Bronchial epithelial cell (primary cell): ENCODE measurements at regions not wholly inside any gene's neighbourhood (a gene's known extent, or its start where the extent isn't known, plus 50 kb on each side); places are given as distances from the start of the nearest gene placed in this dataset.

Experiments used
- DNase-seq: peaks from one replicate; pipeline ENCODE4 v3.0.0-alpha.2; 2010; ENCODE audit warnings: low read depth
- FAIRE-seq: peaks from 2 replicates; lab custom pipeline; 2011; peaks lifted over from hg19 to GRCh38; lab: Jason Lieb, UNC
- H3K27me3 ChIP-seq: 2 replicates; pipeline ENCODE4 v1.5.1; 2011; ENCODE audit warnings: low read length; ENCODE audit not compliant: control insufficient read depth, insufficient read depth
- H3K36me3 ChIP-seq: 2 replicates; pipeline ENCODE4 v1.5.1; 2011; ENCODE audit warnings: low read length; ENCODE audit not compliant: control insufficient read depth, insufficient read depth
- H3K4me3 ChIP-seq: 2 replicates; pipeline ENCODE4 v1.5.1; 2011; ENCODE audit warnings: mild to moderate bottlenecking, low read depth, low read length, control low read depth
- TF ChIP-seq, protein P1 (sequence below): IDR thresholded peaks from 2 replicates; pipeline ENCODE4 v1.5.1; 2011; ENCODE audit warnings: mild to moderate bottlenecking, moderate library complexity, low read length, control low read depth, inconsistent platforms; ENCODE audit not compliant: insufficient read depth, severe bottlenecking

- TF ChIP-seq, protein P1, sequence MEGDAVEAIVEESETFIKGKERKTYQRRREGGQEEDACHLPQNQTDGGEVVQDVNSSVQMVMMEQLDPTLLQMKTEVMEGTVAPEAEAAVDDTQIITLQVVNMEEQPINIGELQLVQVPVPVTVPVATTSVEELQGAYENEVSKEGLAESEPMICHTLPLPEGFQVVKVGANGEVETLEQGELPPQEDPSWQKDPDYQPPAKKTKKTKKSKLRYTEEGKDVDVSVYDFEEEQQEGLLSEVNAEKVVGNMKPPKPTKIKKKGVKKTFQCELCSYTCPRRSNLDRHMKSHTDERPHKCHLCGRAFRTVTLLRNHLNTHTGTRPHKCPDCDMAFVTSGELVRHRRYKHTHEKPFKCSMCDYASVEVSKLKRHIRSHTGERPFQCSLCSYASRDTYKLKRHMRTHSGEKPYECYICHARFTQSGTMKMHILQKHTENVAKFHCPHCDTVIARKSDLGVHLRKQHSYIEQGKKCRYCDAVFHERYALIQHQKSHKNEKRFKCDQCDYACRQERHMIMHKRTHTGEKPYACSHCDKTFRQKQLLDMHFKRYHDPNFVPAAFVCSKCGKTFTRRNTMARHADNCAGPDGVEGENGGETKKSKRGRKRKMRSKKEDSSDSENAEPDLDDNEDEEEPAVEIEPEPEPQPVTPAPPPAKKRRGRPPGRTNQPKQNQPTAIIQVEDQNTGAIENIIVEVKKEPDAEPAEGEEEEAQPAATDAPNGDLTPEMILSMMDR: no peak
- H3K27me3 ChIP-seq: peaks cover 2% of the 10 kb centered on the region
- FAIRE-seq: no peak
- H3K4me3 ChIP-seq: no peak overlapping the region
- no peak for DNase-seq
- H3K36me3 ChIP-seq: no peaks in the 10 kb centered on the region
These were observed 62.9 kb upstream of the OXGR1 start for GRCh38 chr13:97057176-97057575.

GRCh38 chr13:97058391-97058790 lies 64.1 kb upstream of the OXGR1 start:
- no peaks in the 10 kb centered on the region for H3K36me3 ChIP-seq
- TF ChIP-seq, protein P1: no peak
- no peak overlapping the region for H3K4me3 ChIP-seq
- no peak for DNase-seq
- no peak for FAIRE-seq
- peaks cover 2% of the 10 kb centered on the region for H3K27me3 ChIP-seq

DNA sequence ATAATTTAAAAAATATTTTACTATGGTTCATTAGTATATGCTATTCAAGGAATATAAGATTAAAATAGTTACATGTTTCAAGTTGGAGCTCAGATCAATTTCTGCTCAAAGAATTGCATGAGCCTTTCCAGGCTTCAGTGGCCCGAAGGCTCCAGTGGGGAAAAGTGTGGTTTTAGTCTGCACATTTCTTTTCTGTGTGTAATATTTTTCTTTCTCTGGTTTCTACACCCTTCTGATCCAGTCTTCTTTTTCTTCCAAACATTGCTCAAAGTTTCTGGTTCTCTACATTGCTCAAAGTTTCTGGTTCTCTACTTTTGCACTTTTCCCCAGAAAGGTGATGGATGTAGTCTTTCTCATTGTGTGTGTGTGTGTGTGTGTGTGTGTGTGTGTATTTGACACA lies 64.7 kb upstream of the OXGR1 start:
- Histone ChIP-seq H3K36me3 (no peaks in the 10 kb centered on the region), H3K27me3 (peaks cover 2% of the 10 kb centered on the region), H3K4me3 (no peak overlapping the region)
- FAIRE-seq: no peak
- TF ChIP-seq, protein P1: no peak
- DNase-seq: no peak

DNA sequence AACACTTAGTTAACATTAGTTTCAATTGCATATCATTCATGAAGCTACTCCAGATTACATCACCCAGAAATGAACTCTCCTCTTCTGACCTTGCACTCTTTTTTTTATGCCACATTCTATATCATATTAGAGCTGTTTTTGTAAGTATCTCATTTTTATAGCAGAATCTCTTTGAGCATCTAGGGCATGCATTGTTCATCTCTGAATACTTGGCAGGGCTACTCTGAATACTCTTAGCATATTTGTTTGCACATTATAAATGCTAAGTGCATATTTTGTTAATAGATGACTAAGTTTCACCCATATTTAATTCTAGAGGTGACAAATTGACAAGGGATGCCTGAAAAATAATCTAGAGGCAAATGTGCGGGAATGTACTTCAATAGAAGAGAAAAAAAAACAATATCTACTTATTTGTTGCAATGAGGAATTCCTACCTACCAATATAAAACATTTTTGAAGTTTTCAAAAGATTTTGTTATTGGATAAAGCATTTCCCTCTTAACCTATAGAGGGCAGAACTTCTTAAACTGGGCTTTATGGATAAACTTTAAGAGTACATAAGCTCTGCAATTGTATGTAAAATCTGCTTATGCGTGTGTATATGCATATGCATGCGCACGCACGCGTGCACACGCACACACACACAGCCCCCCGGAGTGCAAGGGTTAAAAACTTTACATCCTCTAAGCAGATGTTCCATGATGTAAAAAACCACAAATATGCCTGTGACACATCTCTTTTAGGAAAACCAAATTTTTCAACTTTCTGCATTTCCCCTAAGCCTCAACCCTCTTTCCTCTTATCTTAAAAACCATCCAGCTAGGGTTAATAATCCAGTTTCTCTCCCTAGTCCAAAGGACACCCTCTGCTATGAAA lies 73.0 kb upstream of the OXGR1 start:
- TF ChIP-seq, protein P1: no peak
- FAIRE-seq (no peak), DNase-seq (no peak)
- Histone ChIP-seq H3K27me3 (peaks cover 1% of the 10 kb centered on the region), H3K36me3 (no peaks in the 10 kb centered on the region), H3K4me3 (no peak overlapping the region)

- Histone ChIP-seq H3K27me3 (peaks cover 1% of the 10 kb centered on the region), H3K4me3 (no peak overlapping the region), H3K36me3 (no peaks in the 10 kb centered on the region)
- no peak for DNase-seq
- FAIRE-seq: no peak
- TF ChIP-seq, protein P1: no peak
These were observed 73.9 kb upstream of the OXGR1 start for GRCh38 chr13:97068151-97068550.
